GM23338 (cell line): ENCODE measurements at regions not wholly inside any gene's neighbourhood (a gene's known extent, or its start where the extent isn't known, plus 50 kb on each side); places are given as distances from the start of the nearest gene placed in this dataset.

Experiments used
- ATAC-seq: fragments of 200-7000 bp; cut with Tn5 transposase; 3 replicates; pipeline ENCODE4 v1.9.1; 2020
- DNase-seq: peaks from one replicate; pipeline ENCODE4 v3.0.0-alpha.2; 2015; ENCODE audit warnings: low spot score
- H2AFZ ChIP-seq: fragments of 200-600 bp; sonication (generic); 2 replicates; pipeline ENCODE4 v1.8.0; 2016; ENCODE audit warnings: antibody characterized with exemption, mild to moderate bottlenecking, moderate library complexity
- H3F3A ChIP-seq: fragments of 200-600 bp; sonication (generic); replicated peaks from 2 replicates; pipeline ENCODE4 v1.8.0; 2017; ENCODE audit warnings: antibody characterized with exemption, mixed run types, low read depth
- H3K27ac ChIP-seq: fragments of 200-600 bp; sonication (generic); 2 replicates; pipeline ENCODE4 v1.6.1; 2016; ENCODE audit warnings: low read depth
- H3K27me3 ChIP-seq: fragments of 200-600 bp; sonication (generic); 2 replicates; pipeline ENCODE4 v1.8.0; 2016; ENCODE audit warnings: mild to moderate bottlenecking, mixed run types, moderate library complexity; ENCODE audit not compliant: insufficient read depth
- H3K36me3 ChIP-seq: fragments of 200-600 bp; sonication (generic); 2 replicates; pipeline ENCODE4 v1.8.0; 2016; ENCODE audit warnings: mild to moderate bottlenecking; ENCODE audit not compliant: insufficient read depth
- H3K4me1 ChIP-seq: fragments of 200-600 bp; sonication (generic); 2 replicates; pipeline ENCODE4 v1.8.0; 2016; ENCODE audit warnings: mild to moderate bottlenecking, moderate library complexity; ENCODE audit not compliant: insufficient read depth
- H3K4me2 ChIP-seq: fragments of 200-600 bp; sonication (generic); 2 replicates; pipeline ENCODE4 v1.7.1; 2017; ENCODE audit warnings: mixed run types
- H3K4me3 ChIP-seq: fragments of 200-600 bp; sonication (generic); 2 replicates; pipeline ENCODE4 v1.6.1; 2016; ENCODE audit warnings: mixed run types
- H3K79me2 ChIP-seq: fragments of 200-600 bp; sonication (generic); replicated peaks from 2 replicates; pipeline ENCODE4 v1.8.0; 2017; ENCODE audit warnings: mild to moderate bottlenecking; ENCODE audit not compliant: insufficient read depth
- H3K9me2 ChIP-seq: fragments of 200-600 bp; sonication (generic); 2 replicates; pipeline ENCODE4 v1.8.0; 2017; ENCODE audit not compliant: insufficient read depth
- H4K20me1 ChIP-seq: fragments of 200-600 bp; sonication (generic); replicated peaks from 2 replicates; pipeline ENCODE4 v1.8.0; 2017; ENCODE audit warnings: mild to moderate bottlenecking; ENCODE audit not compliant: insufficient read depth
- H3K27ac Mint-ChIP-seq: 2 replicates; pipeline ENCODE4 v1.8.0; 2020; ENCODE audit warnings: inconsistent platforms, mild to moderate bottlenecking, moderate library complexity, mixed read lengths
- H3K27me3 Mint-ChIP-seq: 3 replicates; pipeline ENCODE4 v1.8.0; 2022; ENCODE audit warnings: low read depth, mild to moderate bottlenecking, moderate library complexity, mixed read lengths, inconsistent platforms; ENCODE audit not compliant: insufficient read depth, poor library complexity
- H3K36me3 Mint-ChIP-seq: 3 replicates; pipeline ENCODE4 v1.8.0; 2021; ENCODE audit warnings: low read depth, mild to moderate bottlenecking, inconsistent platforms, moderate library complexity, mixed read lengths
- H3K4me1 Mint-ChIP-seq: 3 replicates; pipeline ENCODE4 v1.8.0; 2020; ENCODE audit warnings: mild to moderate bottlenecking, inconsistent platforms, mixed read lengths
- H3K4me3 Mint-ChIP-seq: 3 replicates; pipeline ENCODE4 v1.8.0; 2021; ENCODE audit warnings: moderate library complexity, mild to moderate bottlenecking, inconsistent platforms, mixed read lengths
- H3K9me3 Mint-ChIP-seq: 3 replicates; pipeline ENCODE4 v1.8.0; 2020; ENCODE audit warnings: moderate library complexity, mild to moderate bottlenecking, inconsistent platforms, mixed read lengths
- CREB1 ChIP-seq: fragments of 250-450 bp; sonication (Bioruptor Pico); IDR thresholded peaks from 2 replicates; pipeline ENCODE4 v1.5.0; 2020; ENCODE audit warnings: low read depth, mild to moderate bottlenecking, moderate library complexity
- EZH2 ChIP-seq: fragments of 200-600 bp; sonication (generic); IDR thresholded peaks from one replicate; pipeline ENCODE4 v1.8.0; 2017; ENCODE audit warnings: antibody characterized with exemption, mild to moderate bottlenecking, low read depth; ENCODE audit not compliant: unreplicated experiment
- EZH2phosphoT487 ChIP-seq: fragments of 200-600 bp; sonication (generic); IDR thresholded peaks from one replicate; pipeline ENCODE4 v1.8.1; 2018; ENCODE audit warnings: antibody characterized with exemption; ENCODE audit not compliant: unreplicated experiment
- JUNB ChIP-seq: IDR thresholded peaks from one replicate; pipeline ENCODE4 v1.6.1; 2016; ENCODE audit warnings: antibody characterized with exemption; ENCODE audit not compliant: unreplicated experiment
- NANOG ChIP-seq: IDR thresholded peaks from 2 replicates; pipeline ENCODE4 v1.6.1; 2016; ENCODE audit warnings: antibody characterized with exemption, borderline replicate concordance
- POLR2AphosphoS5 ChIP-seq: IDR thresholded peaks from 2 replicates; pipeline ENCODE4 v1.6.1; 2016; ENCODE audit warnings: antibody characterized with exemption, low read depth
- STAT1 ChIP-seq: IDR thresholded peaks from one replicate; pipeline ENCODE4 v1.6.1; 2016; ENCODE audit warnings: antibody characterized with exemption; ENCODE audit not compliant: unreplicated experiment
- ZNF114 ChIP-seq: fragments of 250-450 bp; sonication (Bioruptor Pico); IDR thresholded peaks from 2 replicates; pipeline ENCODE4 v1.5.0; 2020; ENCODE audit warnings: mild to moderate bottlenecking, moderate library complexity
- ZNF331 ChIP-seq: fragments of 250-450 bp; sonication (Bioruptor Pico); IDR thresholded peaks from 2 replicates; pipeline ENCODE4 v1.5.0; 2020; ENCODE audit warnings: low read depth, mild to moderate bottlenecking, moderate library complexity
- TF ChIP-seq, protein P1 (sequence below): fragments of 250-450 bp; sonication (Bioruptor Pico); IDR thresholded peaks from 2 replicates; pipeline ENCODE4 v1.5.0; 2020; ENCODE audit warnings: mild to moderate bottlenecking, moderate library complexity
- TF ChIP-seq, protein P2 (sequence below), 2 experiments: fragments of 200-600 bp in 1 of 2; sonication (generic) in 1 of 2; conservative IDR thresholded peaks; 2 replicates each; pipeline versions ENCODE4 v1.5.1 to v1.6.1; 2016 to 2017; ENCODE audit warnings: antibody characterized with exemption in 2 of 2, low read depth in 2 of 2, mild to moderate bottlenecking in 2 of 2, moderate library complexity in 1 of 2
- TF ChIP-seq, protein P3 (sequence below): IDR thresholded peaks from 2 replicates; pipeline ENCODE4 v1.6.1; 2016; ENCODE audit warnings: antibody characterized with exemption

DNA sequence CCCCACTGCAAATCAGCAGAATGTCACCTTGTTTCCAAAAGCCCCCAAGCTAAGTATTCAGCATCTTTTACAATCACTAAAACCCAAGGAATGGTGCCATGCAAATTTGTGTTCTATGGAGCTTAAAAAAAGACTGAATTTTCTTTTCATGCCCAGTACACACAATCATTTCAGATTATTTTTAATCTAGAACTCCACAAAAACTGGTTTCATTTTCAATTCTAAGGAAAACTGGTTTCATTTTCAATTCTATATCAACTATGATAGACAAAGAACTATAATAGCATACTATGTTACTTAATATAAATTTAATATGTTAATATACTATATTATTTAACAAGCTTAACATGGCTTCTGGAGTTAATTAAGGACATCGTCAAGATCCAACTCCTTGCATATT is 88.4 kb upstream of the DOCK9 start (continued):
- TF ChIP-seq, protein P1, sequence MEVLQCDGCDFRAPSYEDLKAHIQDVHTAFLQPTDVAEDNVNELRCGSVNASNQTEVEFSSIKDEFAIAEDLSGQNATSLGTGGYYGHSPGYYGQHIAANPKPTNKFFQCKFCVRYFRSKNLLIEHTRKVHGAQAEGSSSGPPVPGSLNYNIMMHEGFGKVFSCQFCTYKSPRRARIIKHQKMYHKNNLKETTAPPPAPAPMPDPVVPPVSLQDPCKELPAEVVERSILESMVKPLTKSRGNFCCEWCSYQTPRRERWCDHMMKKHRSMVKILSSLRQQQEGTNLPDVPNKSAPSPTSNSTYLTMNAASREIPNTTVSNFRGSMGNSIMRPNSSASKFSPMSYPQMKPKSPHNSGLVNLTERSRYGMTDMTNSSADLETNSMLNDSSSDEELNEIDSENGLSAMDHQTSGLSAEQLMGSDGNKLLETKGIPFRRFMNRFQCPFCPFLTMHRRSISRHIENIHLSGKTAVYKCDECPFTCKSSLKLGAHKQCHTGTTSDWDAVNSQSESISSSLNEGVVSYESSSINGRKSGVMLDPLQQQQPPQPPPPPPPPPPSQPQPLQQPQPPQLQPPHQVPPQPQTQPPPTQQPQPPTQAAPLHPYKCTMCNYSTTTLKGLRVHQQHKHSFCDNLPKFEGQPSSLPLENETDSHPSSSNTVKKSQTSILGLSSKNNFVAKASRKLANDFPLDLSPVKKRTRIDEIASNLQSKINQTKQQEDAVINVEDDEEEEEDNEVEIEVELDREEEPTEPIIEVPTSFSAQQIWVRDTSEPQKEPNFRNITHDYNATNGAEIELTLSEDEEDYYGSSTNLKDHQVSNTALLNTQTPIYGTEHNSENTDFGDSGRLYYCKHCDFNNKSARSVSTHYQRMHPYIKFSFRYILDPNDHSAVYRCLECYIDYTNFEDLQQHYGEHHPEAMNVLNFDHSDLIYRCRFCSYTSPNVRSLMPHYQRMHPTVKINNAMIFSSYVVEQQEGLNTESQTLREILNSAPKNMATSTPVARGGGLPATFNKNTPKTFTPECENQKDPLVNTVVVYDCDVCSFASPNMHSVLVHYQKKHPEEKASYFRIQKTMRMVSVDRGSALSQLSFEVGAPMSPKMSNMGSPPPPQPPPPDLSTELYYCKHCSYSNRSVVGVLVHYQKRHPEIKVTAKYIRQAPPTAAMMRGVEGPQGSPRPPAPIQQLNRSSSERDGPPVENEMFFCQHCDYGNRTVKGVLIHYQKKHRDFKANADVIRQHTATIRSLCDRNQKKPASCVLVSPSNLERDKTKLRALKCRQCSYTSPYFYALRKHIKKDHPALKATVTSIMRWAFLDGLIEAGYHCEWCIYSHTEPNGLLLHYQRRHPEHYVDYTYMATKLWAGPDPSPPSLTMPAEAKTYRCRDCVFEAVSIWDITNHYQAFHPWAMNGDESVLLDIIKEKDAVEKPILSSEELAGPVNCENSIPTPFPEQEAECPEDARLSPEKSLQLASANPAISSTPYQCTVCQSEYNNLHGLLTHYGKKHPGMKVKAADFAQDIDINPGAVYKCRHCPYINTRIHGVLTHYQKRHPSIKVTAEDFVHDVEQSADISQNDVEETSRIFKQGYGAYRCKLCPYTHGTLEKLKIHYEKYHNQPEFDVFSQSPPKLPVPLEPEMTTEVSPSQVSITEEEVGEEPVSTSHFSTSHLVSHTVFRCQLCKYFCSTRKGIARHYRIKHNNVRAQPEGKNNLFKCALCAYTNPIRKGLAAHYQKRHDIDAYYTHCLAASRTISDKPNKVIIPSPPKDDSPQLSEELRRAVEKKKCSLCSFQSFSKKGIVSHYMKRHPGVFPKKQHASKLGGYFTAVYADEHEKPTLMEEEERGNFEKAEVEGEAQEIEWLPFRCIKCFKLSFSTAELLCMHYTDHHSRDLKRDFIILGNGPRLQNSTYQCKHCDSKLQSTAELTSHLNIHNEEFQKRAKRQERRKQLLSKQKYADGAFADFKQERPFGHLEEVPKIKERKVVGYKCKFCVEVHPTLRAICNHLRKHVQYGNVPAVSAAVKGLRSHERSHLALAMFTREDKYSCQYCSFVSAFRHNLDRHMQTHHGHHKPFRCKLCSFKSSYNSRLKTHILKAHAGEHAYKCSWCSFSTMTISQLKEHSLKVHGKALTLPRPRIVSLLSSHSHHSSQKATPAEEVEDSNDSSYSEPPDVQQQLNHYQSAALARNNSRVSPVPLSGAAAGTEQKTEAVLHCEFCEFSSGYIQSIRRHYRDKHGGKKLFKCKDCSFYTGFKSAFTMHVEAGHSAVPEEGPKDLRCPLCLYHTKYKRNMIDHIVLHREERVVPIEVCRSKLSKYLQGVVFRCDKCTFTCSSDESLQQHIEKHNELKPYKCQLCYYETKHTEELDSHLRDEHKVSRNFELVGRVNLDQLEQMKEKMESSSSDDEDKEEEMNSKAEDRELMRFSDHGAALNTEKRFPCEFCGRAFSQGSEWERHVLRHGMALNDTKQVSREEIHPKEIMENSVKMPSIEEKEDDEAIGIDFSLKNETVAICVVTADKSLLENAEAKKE (CRISPR knock-in tag), result no peak
- no peak for TF ChIP-seq CREB1 (CRISPR knock-in tag)
- TF ChIP-seq ZNF114 (CRISPR knock-in tag), result no peak

DNA sequence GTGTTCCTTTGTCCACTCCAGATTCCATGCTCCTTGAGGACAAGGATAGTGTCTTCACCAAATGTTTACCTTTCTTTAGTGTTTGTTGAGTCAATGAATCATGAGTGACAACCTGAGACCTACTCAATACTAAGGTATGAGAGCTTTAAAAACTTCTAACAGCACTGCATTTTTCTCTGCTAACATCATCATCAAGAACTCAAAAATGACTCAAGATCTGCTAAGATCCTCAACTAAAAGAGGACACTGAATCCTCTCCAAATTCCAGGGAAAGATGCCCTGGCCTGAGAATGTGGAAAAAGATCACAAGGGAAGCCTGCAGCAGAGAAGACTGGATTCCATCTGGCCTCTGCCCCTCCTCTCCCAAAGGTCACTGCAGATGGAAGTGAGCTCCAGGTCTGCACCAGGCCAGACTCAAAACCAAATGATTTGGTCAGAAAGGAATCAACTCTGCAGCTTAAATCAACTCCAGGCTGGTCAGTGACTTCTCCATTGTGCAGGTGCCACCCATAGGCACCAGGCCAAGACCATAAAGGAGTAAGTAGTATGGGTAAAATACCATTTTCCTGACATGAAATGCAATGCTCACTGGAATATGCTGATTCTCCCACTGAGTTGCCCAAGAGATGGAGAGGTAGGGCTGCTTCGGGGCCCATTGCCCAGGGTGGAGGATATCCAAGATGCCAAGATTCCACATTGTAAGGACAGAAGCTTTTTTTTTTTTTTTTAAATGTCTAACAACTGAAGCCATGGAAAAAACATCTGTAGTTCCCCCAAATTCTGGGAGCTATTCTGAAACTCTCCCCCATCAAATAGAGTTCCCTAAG is 89.5 kb upstream of the DOCK9 start:
- no peak overlapping the region for H3K4me2 ChIP-seq
- peaks cover 9% of the 10 kb centered on the region; the same call in 1 of the 2 replicates for H3K9me2 ChIP-seq
- H3K36me3 Mint-ChIP-seq, result no peaks in the 10 kb centered on the region
- H4K20me1 ChIP-seq, result no peaks in the 10 kb centered on the region
- no peaks in the 10 kb centered on the region for H3K9me3 Mint-ChIP-seq
- no peaks in the 10 kb centered on the region for H3K79me2 ChIP-seq
- ATAC-seq, result no peak
- H3K27me3 Mint-ChIP-seq, result peaks cover 5% of the 10 kb centered on the region
- H3K4me1 Mint-ChIP-seq, result peaks cover 13% of the 10 kb centered on the region
- H3K4me1 ChIP-seq, result no peaks in the 10 kb centered on the region
- no peaks in the 10 kb centered on the region for H3K27me3 ChIP-seq
- no peak overlapping the region for H3K4me3 ChIP-seq
- no peak overlapping the region for H3K27ac Mint-ChIP-seq
- no peak overlapping the region for H3K27ac ChIP-seq
- no peak overlapping the region for H2AFZ ChIP-seq
- no peak for DNase-seq
- no peak overlapping the region for H3K4me3 Mint-ChIP-seq
- H3F3A ChIP-seq, result no peaks in the 10 kb centered on the region
- 0 out of 2 replicates have a peak, but pooled peaks cover 6% of the 10 kb centered on the region for H3K36me3 ChIP-seq
- TF ChIP-seq ZNF114 (CRISPR knock-in tag) (no peak), JUNB (no peak), NANOG (no peak), EZH2phosphoT487 (no peak), STAT1 (no peak), CREB1 (CRISPR knock-in tag) (no peak), ZNF331 (CRISPR knock-in tag) (no peak), POLR2AphosphoS5 (no peak), EZH2 (no peak)
- TF ChIP-seq, protein P2, sequence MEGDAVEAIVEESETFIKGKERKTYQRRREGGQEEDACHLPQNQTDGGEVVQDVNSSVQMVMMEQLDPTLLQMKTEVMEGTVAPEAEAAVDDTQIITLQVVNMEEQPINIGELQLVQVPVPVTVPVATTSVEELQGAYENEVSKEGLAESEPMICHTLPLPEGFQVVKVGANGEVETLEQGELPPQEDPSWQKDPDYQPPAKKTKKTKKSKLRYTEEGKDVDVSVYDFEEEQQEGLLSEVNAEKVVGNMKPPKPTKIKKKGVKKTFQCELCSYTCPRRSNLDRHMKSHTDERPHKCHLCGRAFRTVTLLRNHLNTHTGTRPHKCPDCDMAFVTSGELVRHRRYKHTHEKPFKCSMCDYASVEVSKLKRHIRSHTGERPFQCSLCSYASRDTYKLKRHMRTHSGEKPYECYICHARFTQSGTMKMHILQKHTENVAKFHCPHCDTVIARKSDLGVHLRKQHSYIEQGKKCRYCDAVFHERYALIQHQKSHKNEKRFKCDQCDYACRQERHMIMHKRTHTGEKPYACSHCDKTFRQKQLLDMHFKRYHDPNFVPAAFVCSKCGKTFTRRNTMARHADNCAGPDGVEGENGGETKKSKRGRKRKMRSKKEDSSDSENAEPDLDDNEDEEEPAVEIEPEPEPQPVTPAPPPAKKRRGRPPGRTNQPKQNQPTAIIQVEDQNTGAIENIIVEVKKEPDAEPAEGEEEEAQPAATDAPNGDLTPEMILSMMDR (conservative IDR thresholded peaks at IDR 0.05; ENCODE audit: low read depth in 2 of 2), result no peak
- TF ChIP-seq, protein P3, sequence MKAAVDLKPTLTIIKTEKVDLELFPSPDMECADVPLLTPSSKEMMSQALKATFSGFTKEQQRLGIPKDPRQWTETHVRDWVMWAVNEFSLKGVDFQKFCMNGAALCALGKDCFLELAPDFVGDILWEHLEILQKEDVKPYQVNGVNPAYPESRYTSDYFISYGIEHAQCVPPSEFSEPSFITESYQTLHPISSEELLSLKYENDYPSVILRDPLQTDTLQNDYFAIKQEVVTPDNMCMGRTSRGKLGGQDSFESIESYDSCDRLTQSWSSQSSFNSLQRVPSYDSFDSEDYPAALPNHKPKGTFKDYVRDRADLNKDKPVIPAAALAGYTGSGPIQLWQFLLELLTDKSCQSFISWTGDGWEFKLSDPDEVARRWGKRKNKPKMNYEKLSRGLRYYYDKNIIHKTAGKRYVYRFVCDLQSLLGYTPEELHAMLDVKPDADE, result no peak
